B cell (primary cell): ENCODE measurements at regions not wholly inside any gene's neighbourhood (a gene's known extent, or its start where the extent isn't known, plus 50 kb on each side); places are given as distances from the start of the nearest gene placed in this dataset.

Experiments used
- ATAC-seq: fragments of 200-7000 bp; cut with Tn5 transposase; one replicate; pipeline ENCODE4 v1.10.0; 2021; ENCODE audit warnings: low read depth, mild to moderate bottlenecking, moderate number of reproducible peaks, moderate library complexity
- CTCF ChIA-PET: fragments of 350-600 bp; sonication (Branson Sonifier 250); formaldehyde crosslinking; loops from one replicate; lab custom pipeline; 2021; ENCODE audit warnings: antibody characterized with exemption, inconsistent platforms; lab: Charles Lee
- POLR2A ChIA-PET: fragments of 350-600 bp; sonication (Branson Sonifier 250); formaldehyde crosslinking; loops from one replicate; lab custom pipeline; 2021; ENCODE audit warnings: antibody characterized with exemption; lab: Charles Lee
- DNase-seq: peaks from one replicate; pipeline ENCODE4 v3.0.0; 2013
- H2AFZ ChIP-seq: 2 replicates; pipeline ENCODE4 v1.6.1; 2012; ENCODE audit warnings: mild to moderate bottlenecking, low read depth, low read length; ENCODE audit not compliant: insufficient read depth, poor library complexity, severe bottlenecking
- H3K27ac ChIP-seq, 2 donors: 1 replicate in 1 of 2; 2 replicates in 1 of 2; pipeline ENCODE4 v1.5.1; 2012 to 2013; ENCODE audit warnings: low read length in 2 of 2, mild to moderate bottlenecking in 2 of 2, moderate library complexity in 1 of 2
- H3K27me3 ChIP-seq, 4 experiments: fragments of 200-600 bp in 1 of 4; sonication (generic) in 1 of 4; replicated peaks in 1 of 4; 1 replicate in 2 of 4; 2 replicates in 2 of 4; pipeline versions ENCODE4 v1.6.1 to v1.7.0; 2013 to 2016; ENCODE audit warnings: low read length in 3 of 4, mild to moderate bottlenecking in 2 of 4, mixed read lengths in 1 of 4, moderate library complexity in 1 of 4; ENCODE audit not compliant: insufficient read depth in 4 of 4, control insufficient read depth in 3 of 4; ENCODE audit errors: control extremely low read depth in 1 of 4
- H3K36me3 ChIP-seq, 2 experiments: replicated peaks in 1 of 2; 1 replicate in 1 of 2; 2 replicates in 1 of 2; pipeline versions ENCODE4 v1.6.1 to v1.7.1; 2013; ENCODE audit warnings: low read length in 1 of 2; ENCODE audit not compliant: insufficient read depth in 2 of 2, control insufficient read depth in 1 of 2; ENCODE audit errors: control extremely low read depth in 1 of 2, extremely low read depth in 1 of 2
- H3K4me1 ChIP-seq, 2 donors: fragments of 200-600 bp in 1 of 2; sonication (generic) in 1 of 2; 1 replicate in 1 of 2; 2 replicates in 1 of 2; pipeline versions ENCODE4 v1.5.1 to v1.6.1; 2013 to 2017; ENCODE audit warnings: low read length in 2 of 2; ENCODE audit not compliant: control insufficient read depth in 2 of 2, insufficient read depth in 2 of 2
- H3K4me2 ChIP-seq: replicated peaks from 2 replicates; pipeline ENCODE3; 2012; ENCODE audit warnings: mild to moderate bottlenecking, low read depth, low read length; ENCODE audit not compliant: poor library complexity, severe bottlenecking
- H3K4me3 ChIP-seq, 5 experiments: fragments of 200-600 bp in 1 of 5; sonication (generic) in 1 of 5; 1 replicate in 3 of 5; 2 replicates in 2 of 5; pipeline versions ENCODE4 v1.5.1 to v1.7.0; 2011 to 2016; ENCODE audit warnings: low read length in 4 of 5, mild to moderate bottlenecking in 4 of 5, low read depth in 2 of 5, control low read depth in 1 of 5, moderate library complexity in 1 of 5; ENCODE audit not compliant: insufficient read depth in 1 of 5; ENCODE audit errors: control extremely low read depth in 1 of 5, extremely low read depth in 1 of 5
- H3K79me2 ChIP-seq: fragments of 200-600 bp; sonication (generic); one replicate; pipeline ENCODE4 v1.6.0; 2016; ENCODE audit warnings: low read length; ENCODE audit not compliant: control insufficient read depth, insufficient read depth
- H3K9ac ChIP-seq: fragments of 200-600 bp; sonication (generic); 2 replicates; pipeline ENCODE4 v1.6.1; 2017; ENCODE audit warnings: mild to moderate bottlenecking, low read length, moderate library complexity
- H3K9me3 ChIP-seq, 3 donors: one replicate each; pipeline versions ENCODE4 v1.6.1 to v1.7.1; 2013; ENCODE audit warnings: low read length in 2 of 3; ENCODE audit not compliant: control insufficient read depth in 2 of 3, insufficient read depth in 1 of 3; ENCODE audit errors: control extremely low read depth in 1 of 3
- H4K20me1 ChIP-seq: 2 replicates; pipeline ENCODE4 v1.6.0; 2012; ENCODE audit warnings: mild to moderate bottlenecking, low read length; ENCODE audit not compliant: insufficient read depth, control insufficient read depth, poor library complexity, severe bottlenecking
- H3K27ac Mint-ChIP-seq: one replicate; pipeline ENCODE4 v1.8.0; 2021; ENCODE audit warnings: mixed read lengths
- H3K27me3 Mint-ChIP-seq: one replicate; pipeline ENCODE4 v1.8.0; 2021; ENCODE audit warnings: mixed read lengths
- H3K4me1 Mint-ChIP-seq: one replicate; pipeline ENCODE4 v1.8.0; 2021; ENCODE audit warnings: mixed read lengths
- H3K4me3 Mint-ChIP-seq: one replicate; pipeline ENCODE4 v1.8.0; 2021; ENCODE audit warnings: mixed read lengths
- H3K9me3 Mint-ChIP-seq: one replicate; pipeline ENCODE4 v1.8.0; 2022; ENCODE audit warnings: mixed read lengths; ENCODE audit not compliant: insufficient read depth
- CTCF ChIP-seq: fragments of 200-600 bp; IDR thresholded peaks from one replicate; pipeline ENCODE4 v1.8.0; 2022; ENCODE audit warnings: antibody characterized with exemption, mild to moderate bottlenecking
- EZH2 ChIP-seq: IDR thresholded peaks from 2 replicates; pipeline ENCODE4 v1.6.1; 2012; ENCODE audit warnings: borderline replicate concordance, low read depth, mild to moderate bottlenecking, moderate library complexity, low read length; ENCODE audit not compliant: insufficient read depth, poor library complexity, severe bottlenecking
- WGBS: methylation state at CpG from one replicate; pipeline ENCODE4 v1.1.5; 2013; ENCODE audit warnings: missing lambda C conversion rate; ENCODE audit not compliant: insufficient coverage; 5-methylcytosine and 5-hydroxymethylcytosine counted together
- intact Hi-C: fragments of 100-400 bp; cut with micrococcal nuclease; formaldehyde crosslinking; loops from one replicate; pipeline ENCODE4 v1.10.0; 2022

GRCh38 chrX:140343226-140343868 is 161.5 kb downstream of the SOX3 start:
- no peaks in the 10 kb centered on the region for H3K9me3 Mint-ChIP-seq
- Histone ChIP-seq H3K4me3 (no peak overlapping the region), H3K4me2 (no peak overlapping the region), H3K79me2 (no peaks in the 10 kb centered on the region), H3K27me3 (no peaks in the 10 kb centered on the region), H3K9me3 (no peaks in the 10 kb centered on the region), H2AFZ (no peak overlapping the region), H4K20me1 (no peaks in the 10 kb centered on the region), H3K9ac (no peak overlapping the region), H3K36me3 (no peaks in the 10 kb centered on the region), H3K27ac (no peak overlapping the region), H3K4me1 (no peaks in the 10 kb centered on the region)
- H3K27me3 Mint-ChIP-seq: no peaks in the 10 kb centered on the region
- POLR2A ChIA-PET: no interaction called here
- CTCF ChIA-PET: no interaction called here
- H3K4me3 Mint-ChIP-seq: no peak overlapping the region
- no CpG with 5 or more reads among the region's 5 CpGs for WGBS
- TF ChIP-seq CTCF (no peak), EZH2 (no peak)
- no peaks in the 10 kb centered on the region for H3K4me1 Mint-ChIP-seq
- ATAC-seq: no peak
- intact Hi-C loops: no loop called here
- no peak overlapping the region for H3K27ac Mint-ChIP-seq
- no peak for DNase-seq

GRCh38 chrX:140342410-140342809 is 162.5 kb downstream of the SOX3 start:
- ATAC-seq (no peak), DNase-seq (no peak)
- Histone ChIP-seq H3K9me3 (no peaks in the 10 kb centered on the region), H3K4me3 (no peak overlapping the region), H3K27me3 (no peaks in the 10 kb centered on the region), H3K27ac (no peak overlapping the region), H4K20me1 (no peaks in the 10 kb centered on the region), H3K9ac (no peak overlapping the region), H3K4me2 (no peak overlapping the region), H2AFZ (no peak overlapping the region), H3K4me1 (no peaks in the 10 kb centered on the region), H3K79me2 (no peaks in the 10 kb centered on the region), H3K36me3 (no peaks in the 10 kb centered on the region)
- no peak for TF ChIP-seq CTCF
- TF ChIP-seq EZH2: no peak
- Mint-ChIP-seq H3K9me3 (no peaks in the 10 kb centered on the region), H3K27me3 (no peaks in the 10 kb centered on the region), H3K27ac (no peak overlapping the region), H3K4me1 (no peaks in the 10 kb centered on the region), H3K4me3 (no peak overlapping the region)
- ChIA-PET CTCF (no interaction called here), POLR2A (no interaction called here)
- intact Hi-C loops: no loop called here
- 44% methylated on average over 1 of the region's 1 CpG for WGBS
